HUES64 (cell line): ENCODE measurements at regions not wholly inside any gene's neighbourhood (a gene's known extent, or its start where the extent isn't known, plus 50 kb on each side); places are given as distances from the start of the nearest gene placed in this dataset.

Experiments used
- H3K27ac ChIP-seq: 2 replicates; pipeline ENCODE4 v1.7.0; 2013; ENCODE audit warnings: low read depth, low read length, inconsistent platforms
- H3K27me3 ChIP-seq: 2 replicates; pipeline ENCODE4 v1.6.1; 2013; ENCODE audit warnings: mild to moderate bottlenecking, low read length; ENCODE audit not compliant: insufficient read depth
- H3K36me3 ChIP-seq: 2 replicates; pipeline ENCODE4 v1.6.1; 2013; ENCODE audit warnings: mild to moderate bottlenecking, low read length; ENCODE audit not compliant: insufficient read depth
- H3K4me1 ChIP-seq: 2 replicates; pipeline ENCODE4 v1.6.1; 2013; ENCODE audit warnings: mild to moderate bottlenecking, low read length, moderate library complexity; ENCODE audit not compliant: insufficient read depth
- H3K4me3 ChIP-seq: 2 replicates; pipeline ENCODE4 v1.5.1; 2013; ENCODE audit warnings: mild to moderate bottlenecking, low read length, moderate library complexity
- H3K9ac ChIP-seq: 2 replicates; pipeline ENCODE4 v1.6.1; 2013; ENCODE audit warnings: mild to moderate bottlenecking, low read depth, low read length
- H3K9me3 ChIP-seq: 2 replicates; pipeline ENCODE4 v1.6.1; 2013; ENCODE audit warnings: low read depth, low read length; ENCODE audit not compliant: insufficient read depth
- WGBS: fragments of 150-250, 120-280 bp; methylation state at CpG from one replicate; pipeline ENCODE4 v1.1.7; 2013; ENCODE audit warnings: missing lambda C conversion rate; 5-methylcytosine and 5-hydroxymethylcytosine counted together

GRCh38 chr6:166842607-166843006, 113.7 kb downstream of the RNASET2 start:
- Histone ChIP-seq H3K9ac (no peak overlapping the region), H3K9me3 (no peaks in the 10 kb centered on the region), H3K4me3 (no peak overlapping the region), H3K4me1 (no peaks in the 10 kb centered on the region), H3K27me3 (no peaks in the 10 kb centered on the region), H3K36me3 (no peaks in the 10 kb centered on the region), H3K27ac (no peak overlapping the region)
- WGBS, result 95% methylated on average over 10 of the region's 10 CpGs

GRCh38 chr6:166841216-166841615, 115.1 kb downstream of the RNASET2 start:
- no peak overlapping the region for H3K27ac ChIP-seq
- no peak overlapping the region for H3K9ac ChIP-seq
- WGBS, result 95% methylated on average over 7 of the region's 7 CpGs
- no peak overlapping the region for H3K4me3 ChIP-seq
- no peaks in the 10 kb centered on the region for H3K4me1 ChIP-seq
- no peaks in the 10 kb centered on the region for H3K27me3 ChIP-seq
- no peaks in the 10 kb centered on the region for H3K9me3 ChIP-seq
- no peaks in the 10 kb centered on the region for H3K36me3 ChIP-seq

- no peak overlapping the region for H3K9ac ChIP-seq
- no peaks in the 10 kb centered on the region for H3K4me1 ChIP-seq
- WGBS, result 71% methylated on average over 2 of the region's 3 CpGs
These were observed 116.8 kb downstream of the RNASET2 start for GRCh38 chr6:166839569-166839968.

GRCh38 chr6:166838987-166839386, 117.4 kb downstream of the RNASET2 start:
- Histone ChIP-seq H3K9ac (no peak overlapping the region), H3K27me3 (no peaks in the 10 kb centered on the region), H3K27ac (no peak overlapping the region), H3K36me3 (no peaks in the 10 kb centered on the region), H3K4me3 (no peak overlapping the region), H3K9me3 (no peaks in the 10 kb centered on the region), H3K4me1 (no peaks in the 10 kb centered on the region)
- 94% methylated on average over 10 of the region's 10 CpGs for WGBS

More at GRCh38 chr6:166839569-166839968, 116.8 kb downstream of the RNASET2 start:
- Histone ChIP-seq H3K9me3 (no peaks in the 10 kb centered on the region), H3K27ac (no peak overlapping the region), H3K27me3 (no peaks in the 10 kb centered on the region), H3K36me3 (no peaks in the 10 kb centered on the region), H3K4me3 (no peak overlapping the region)

- Histone ChIP-seq H3K9ac (no peak overlapping the region), H3K9me3 (no peaks in the 10 kb centered on the region), H3K36me3 (no peaks in the 10 kb centered on the region), H3K4me1 (no peaks in the 10 kb centered on the region), H3K4me3 (no peak overlapping the region), H3K27me3 (no peaks in the 10 kb centered on the region), H3K27ac (no peak overlapping the region)
- WGBS, result 90% methylated on average over 33 of the region's 33 CpGs
These were observed 119.3 kb downstream of the RNASET2 start for GRCh38 chr6:166836785-166837718.

- Histone ChIP-seq H3K4me3 (no peak overlapping the region), H3K36me3 (no peaks in the 10 kb centered on the region), H3K4me1 (no peaks in the 10 kb centered on the region), H3K9me3 (no peaks in the 10 kb centered on the region), H3K9ac (no peak overlapping the region), H3K27me3 (no peaks in the 10 kb centered on the region), H3K27ac (no peak overlapping the region)
- 84% methylated on average over 4 of the region's 4 CpGs for WGBS
These were observed 122.3 kb downstream of the RNASET2 start for GRCh38 chr6:166834049-166834448.

GRCh38 chr6:166830891-166831363, 125.4 kb downstream of the RNASET2 start:
- Histone ChIP-seq H3K27me3 (no peaks in the 10 kb centered on the region), H3K27ac (no peak overlapping the region), H3K4me1 (no peaks in the 10 kb centered on the region), H3K9me3 (no peaks in the 10 kb centered on the region), H3K36me3 (no peaks in the 10 kb centered on the region), H3K4me3 (no peak overlapping the region), H3K9ac (no peak overlapping the region)
- 94% methylated on average over 10 of the region's 10 CpGs for WGBS

GRCh38 chr6:166830185-166830890, 126.0 kb downstream of the RNASET2 start:
- Histone ChIP-seq H3K4me1 (no peaks in the 10 kb centered on the region), H3K27ac (no peak overlapping the region), H3K27me3 (no peaks in the 10 kb centered on the region), H3K9ac (no peak overlapping the region), H3K9me3 (no peaks in the 10 kb centered on the region), H3K4me3 (no peak overlapping the region), H3K36me3 (no peaks in the 10 kb centered on the region)
- WGBS, result 89% methylated on average over 7 of the region's 8 CpGs

- H3K36me3 ChIP-seq, result no peaks in the 10 kb centered on the region
- H3K4me3 ChIP-seq, result no peak overlapping the region
- H3K9ac ChIP-seq, result no peak overlapping the region
- 95% methylated on average over 6 of the region's 6 CpGs for WGBS
- no peaks in the 10 kb centered on the region for H3K27me3 ChIP-seq
- H3K4me1 ChIP-seq, result no peaks in the 10 kb centered on the region
- no peak overlapping the region for H3K27ac ChIP-seq
- no peaks in the 10 kb centered on the region for H3K9me3 ChIP-seq
These were observed 130.1 kb downstream of the RNASET2 start for GRCh38 chr6:166826264-166826663.

GRCh38 chr6:166825553-166826145, 130.7 kb downstream of the RNASET2 start:
- 77% methylated on average over 4 of the region's 6 CpGs for WGBS
- Histone ChIP-seq H3K9me3 (no peaks in the 10 kb centered on the region), H3K27ac (no peak overlapping the region), H3K4me3 (no peak overlapping the region), H3K36me3 (no peaks in the 10 kb centered on the region), H3K9ac (no peak overlapping the region), H3K4me1 (no peaks in the 10 kb centered on the region), H3K27me3 (no peaks in the 10 kb centered on the region)

GRCh38 chr6:166824880-166825250, 131.5 kb downstream of the RNASET2 start:
- 85% methylated on average over 10 of the region's 10 CpGs for WGBS
- H3K27me3 ChIP-seq, result no peaks in the 10 kb centered on the region
- no peaks in the 10 kb centered on the region for H3K9me3 ChIP-seq
- no peak overlapping the region for H3K27ac ChIP-seq
- H3K4me3 ChIP-seq, result no peak overlapping the region
- H3K9ac ChIP-seq, result no peak overlapping the region
- no peaks in the 10 kb centered on the region for H3K4me1 ChIP-seq
- no peaks in the 10 kb centered on the region for H3K36me3 ChIP-seq
